Fibroblast of mammary gland (primary cell): ENCODE measurements at regions not wholly inside any gene's neighbourhood (a gene's known extent, or its start where the extent isn't known, plus 50 kb on each side); places are given as distances from the start of the nearest gene placed in this dataset.

ENCODE experiments used
- DNase-seq: peaks from one replicate; pipeline ENCODE4 v3.0.0-alpha.2; 2010; ENCODE audit warnings: low read depth
- H3K4me3 ChIP-seq: 2 replicates; pipeline ENCODE4 v1.5.1; 2011; ENCODE audit warnings: low read depth, mild to moderate bottlenecking, low read length, moderate library complexity; ENCODE audit not compliant: control insufficient read depth
- CTCF ChIP-seq: conservative IDR thresholded peaks from 2 replicates; pipeline ENCODE4 v1.5.1; 2011; ENCODE audit warnings: low read depth, low read length, inconsistent platforms; ENCODE audit not compliant: control insufficient read depth, insufficient read depth

GRCh38 chr3:66610562-66610909 lies 109.7 kb upstream of the LRIG1 start:
- TF ChIP-seq CTCF: no peak
- DNase-seq: no peak
- no peak overlapping the region for H3K4me3 ChIP-seq

DNA sequence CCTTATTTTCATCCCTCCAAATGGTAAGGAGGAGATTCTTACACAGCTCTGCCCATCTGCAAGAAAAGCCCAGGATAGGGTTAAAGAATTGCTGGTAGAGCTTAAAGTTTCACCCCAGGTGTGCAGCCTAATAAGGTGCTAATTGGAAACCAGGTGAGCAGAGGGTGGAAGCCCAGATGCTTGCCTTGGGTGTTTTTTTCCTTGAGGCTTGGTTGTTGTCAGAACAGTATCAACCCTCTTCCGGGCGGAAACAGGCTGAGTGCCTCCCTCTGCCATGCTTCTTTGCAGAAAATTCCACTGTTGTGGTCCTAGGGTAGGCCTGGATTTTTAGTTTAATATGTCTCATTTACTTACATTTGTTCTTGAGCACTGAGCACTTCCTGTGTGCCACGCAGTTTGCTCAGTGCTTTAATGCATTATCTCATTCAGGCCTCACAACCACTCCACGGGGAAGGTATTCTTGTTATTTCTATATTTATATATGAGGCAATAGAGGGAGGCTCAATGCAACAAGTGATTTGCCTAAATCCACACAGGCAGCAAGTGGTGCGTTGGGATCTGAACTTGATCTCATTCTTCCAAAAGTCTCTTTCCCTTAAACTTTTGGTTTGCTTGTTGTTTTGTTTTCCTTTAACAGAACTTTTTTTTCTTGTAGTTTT lies 115.0 kb upstream of the LRIG1 start:
- TF ChIP-seq CTCF: no peak
- DNase-seq: no peak

DNA sequence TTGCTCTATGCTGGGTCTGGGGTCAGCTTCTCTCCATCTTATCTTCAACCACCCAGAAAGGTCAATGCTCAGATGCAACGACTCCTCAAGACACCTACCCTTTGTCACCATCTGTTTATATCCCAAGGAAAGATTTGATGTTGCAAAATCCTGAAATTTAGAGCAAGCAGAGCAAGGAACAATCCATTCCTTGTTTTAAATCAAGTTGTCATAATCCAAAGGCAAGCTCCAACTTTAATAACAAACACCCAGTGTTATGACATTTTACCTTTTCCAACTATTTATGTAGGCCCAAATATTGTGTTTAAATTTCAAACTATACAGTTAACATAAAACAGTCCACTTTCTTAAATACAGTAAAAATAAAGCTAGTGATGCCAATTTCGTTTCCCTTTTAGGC lies 116.5 kb upstream of the LRIG1 start:
- DNase-seq: no peak
- no peak for TF ChIP-seq CTCF
- no peak overlapping the region for H3K4me3 ChIP-seq

More for the DNA sequence above, 115.0 kb upstream of the LRIG1 start:
- no peak overlapping the region for H3K4me3 ChIP-seq

DNA sequence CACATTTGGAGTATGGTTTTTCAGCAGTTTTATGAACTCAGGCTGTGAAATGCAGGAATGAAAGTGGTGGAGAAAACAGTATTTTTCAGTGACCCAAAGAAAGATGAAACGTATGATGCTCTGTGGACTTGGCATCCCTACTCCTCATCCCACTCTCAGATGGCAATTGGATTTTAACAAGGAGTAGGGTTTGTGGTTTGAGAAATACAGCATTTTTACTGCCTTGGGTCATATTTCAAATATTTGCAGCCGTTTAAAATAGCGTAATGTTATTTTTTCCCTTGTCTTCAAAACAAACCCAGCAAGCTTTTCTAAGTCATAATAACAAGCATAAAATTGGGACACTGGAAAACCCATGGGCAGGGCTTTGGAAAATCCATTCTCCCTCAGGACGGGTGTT lies 117.2 kb upstream of the LRIG1 start:
- no peak for TF ChIP-seq CTCF
- no peak for DNase-seq
- H3K4me3 ChIP-seq: no peak overlapping the region

DNA sequence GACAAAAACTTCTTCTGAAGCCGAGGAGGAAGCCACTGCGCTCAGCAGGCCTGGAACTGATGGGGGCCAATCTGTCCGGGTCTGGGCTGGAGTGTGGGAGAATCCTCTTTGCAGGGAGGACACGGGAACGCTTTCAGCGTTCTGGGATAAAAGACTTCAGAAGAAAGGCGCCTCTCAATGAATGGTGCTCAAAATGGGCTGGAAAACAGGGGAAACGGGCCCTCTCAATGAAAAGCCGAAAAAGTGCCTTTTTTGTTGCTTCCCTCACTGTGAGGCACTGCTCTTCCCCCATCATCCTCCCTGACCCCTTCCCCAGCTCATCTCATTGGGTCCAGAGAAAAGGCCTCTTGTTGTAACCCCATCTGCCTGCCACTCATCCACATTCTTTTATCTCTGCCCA lies 119.5 kb upstream of the LRIG1 start:
- no peak for DNase-seq
- no peak overlapping the region for H3K4me3 ChIP-seq
- no peak for TF ChIP-seq CTCF

- no peak overlapping the region for H3K4me3 ChIP-seq
- no peak for DNase-seq
- TF ChIP-seq CTCF: no peak
Observed at GRCh38 chr3:66622756-66623457, 122.1 kb upstream of the LRIG1 start.
